Central memory CD4-positive, alpha-beta T cell (primary cell): ENCODE measurements at regions not wholly inside any gene's neighbourhood (a gene's known extent, or its start where the extent isn't known, plus 50 kb on each side); places are given as distances from the start of the nearest gene placed in this dataset.

Source experiments
- DNase-seq: peaks from one replicate; pipeline ENCODE4 v3.0.0; 2022

DNA sequence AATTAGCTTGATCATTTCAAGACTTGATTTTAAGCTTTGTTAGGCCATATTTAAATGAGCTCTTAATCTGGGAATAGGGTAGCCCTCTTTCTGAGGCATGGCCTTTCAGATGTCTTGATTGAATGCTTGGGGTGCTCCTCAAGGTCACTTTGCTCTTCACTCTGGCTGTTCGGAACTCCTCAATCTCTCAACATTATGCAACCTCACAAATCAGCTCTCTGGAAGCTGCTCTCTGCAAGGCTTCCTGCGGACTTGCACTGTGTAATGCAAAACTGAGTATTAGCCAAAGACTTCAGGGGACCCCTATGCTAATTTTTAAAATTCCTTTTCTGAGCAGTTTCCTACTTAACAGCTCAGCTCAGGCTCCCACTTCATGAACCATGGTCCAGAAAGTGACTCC lies 398.3 kb downstream of the PRDM5 start:
- no peak for DNase-seq

DNA sequence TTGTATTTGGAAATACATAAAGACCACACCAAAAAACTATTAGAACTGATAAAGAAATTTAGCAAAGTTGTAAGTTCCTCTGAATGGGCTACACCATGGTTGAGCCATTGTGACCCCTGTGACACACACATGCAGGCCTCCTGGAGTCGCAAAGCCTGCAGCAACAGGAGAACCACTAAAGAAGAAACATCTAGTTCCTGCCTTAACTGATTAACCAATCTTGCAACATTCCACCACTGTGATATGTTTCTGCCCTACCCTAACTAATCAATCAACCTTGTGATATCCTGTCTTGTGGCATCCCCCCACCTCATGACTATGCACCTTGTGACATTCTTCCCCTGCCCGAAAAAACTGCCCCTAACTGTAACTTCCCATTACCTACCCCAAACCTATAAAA lies 401.8 kb downstream of the PRDM5 start:
- DNase-seq, result no peak

DNA sequence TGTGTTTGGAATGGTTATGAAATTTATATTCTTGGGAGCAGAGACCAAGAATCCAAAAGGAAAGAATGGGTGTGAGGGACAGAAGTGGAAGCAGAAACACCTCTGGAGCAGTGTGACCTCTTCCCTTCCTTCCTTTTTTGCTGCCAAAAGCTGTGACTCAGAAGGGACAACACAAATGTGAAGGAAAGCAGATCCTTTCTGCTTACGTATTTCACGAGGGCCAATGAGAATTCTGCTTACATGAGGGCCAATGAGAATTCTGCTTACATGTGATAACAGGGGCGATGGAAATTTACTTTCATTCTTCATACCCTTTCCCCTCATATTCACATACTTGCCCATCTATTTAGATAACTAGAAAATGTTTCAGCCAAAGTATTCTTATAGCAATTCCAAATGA lies 404.6 kb downstream of the PRDM5 start:
- no peak for DNase-seq

DNA sequence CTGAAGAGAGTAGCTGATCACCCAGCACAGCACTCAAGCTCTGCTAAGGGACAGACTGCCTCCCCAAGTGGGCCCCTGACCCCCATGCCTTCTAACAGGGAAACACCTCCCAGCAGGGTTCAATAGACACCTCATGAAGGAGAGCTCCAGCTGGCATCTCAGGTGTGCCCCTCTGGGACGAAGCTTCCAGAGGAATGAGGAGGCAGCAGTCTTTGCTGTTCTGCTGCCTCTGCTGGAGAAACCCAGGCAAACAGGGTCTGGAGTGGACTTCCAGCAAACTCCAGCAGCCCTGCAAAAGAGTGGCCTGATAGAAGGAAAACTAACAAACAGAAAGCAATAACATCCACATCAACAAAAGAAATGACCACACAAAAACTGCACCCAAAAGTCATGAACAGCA lies 412.8 kb downstream of the PRDM5 start:
- no peak for DNase-seq

DNA sequence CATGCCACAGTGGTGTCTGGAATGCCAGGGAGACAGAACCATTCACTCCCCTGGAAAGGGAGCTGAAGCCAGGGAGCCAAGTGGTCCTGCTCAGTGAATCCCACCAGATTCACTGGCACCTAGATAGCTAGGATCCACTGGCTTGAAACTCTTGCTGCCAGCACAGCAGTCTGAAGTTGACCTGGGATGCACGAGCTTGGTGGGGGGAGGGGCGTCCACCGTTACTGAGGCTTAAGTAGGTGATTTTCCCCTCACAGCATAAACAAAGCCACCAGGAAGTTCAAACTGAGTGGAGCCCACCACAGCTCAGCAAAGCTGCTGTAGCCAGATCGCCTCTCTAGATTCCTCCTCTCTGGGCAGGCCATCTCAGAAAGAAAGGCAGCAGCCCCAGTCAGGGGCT lies 413.3 kb downstream of the PRDM5 start:
- no peak for DNase-seq

DNA sequence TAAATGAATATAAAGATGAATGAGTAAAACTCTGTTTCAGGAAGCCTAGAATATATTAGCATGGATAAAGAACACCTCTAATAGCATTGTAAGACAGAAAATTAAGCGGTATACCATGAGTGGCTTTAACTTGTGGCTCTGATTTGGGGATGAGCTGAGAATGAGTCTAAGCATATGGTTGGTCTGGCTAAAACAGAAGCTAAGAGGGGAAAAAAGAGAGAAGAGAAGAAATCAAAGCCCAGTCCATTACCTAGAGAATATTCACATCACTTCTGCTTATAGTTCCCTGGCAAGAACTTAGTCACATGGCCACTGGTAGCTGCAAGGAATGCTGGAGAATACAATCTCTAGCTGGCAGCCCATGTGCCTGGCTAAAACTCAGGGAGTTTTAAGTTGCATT lies 414.5 kb downstream of the PRDM5 start:
- DNase-seq, result no peak

DNA sequence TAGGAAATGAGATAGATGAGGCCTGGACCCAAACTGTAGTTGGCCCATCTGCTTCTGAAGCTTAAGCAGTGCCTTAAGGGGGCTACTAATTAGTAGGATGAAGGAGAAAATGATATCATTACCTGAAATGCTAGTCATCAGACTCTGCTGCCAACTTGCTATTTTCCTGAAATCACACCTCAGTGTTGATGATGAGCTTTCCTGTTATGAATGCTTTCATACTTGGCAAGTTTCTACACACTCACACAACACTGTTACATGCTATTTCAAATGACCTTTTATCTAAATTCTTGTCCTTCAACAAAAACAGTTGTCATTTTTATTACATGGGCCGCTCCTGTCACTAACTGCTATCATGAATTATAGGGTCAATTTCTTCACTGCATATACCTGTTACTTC lies 416.0 kb downstream of the PRDM5 start:
- DNase-seq, result no peak

DNA sequence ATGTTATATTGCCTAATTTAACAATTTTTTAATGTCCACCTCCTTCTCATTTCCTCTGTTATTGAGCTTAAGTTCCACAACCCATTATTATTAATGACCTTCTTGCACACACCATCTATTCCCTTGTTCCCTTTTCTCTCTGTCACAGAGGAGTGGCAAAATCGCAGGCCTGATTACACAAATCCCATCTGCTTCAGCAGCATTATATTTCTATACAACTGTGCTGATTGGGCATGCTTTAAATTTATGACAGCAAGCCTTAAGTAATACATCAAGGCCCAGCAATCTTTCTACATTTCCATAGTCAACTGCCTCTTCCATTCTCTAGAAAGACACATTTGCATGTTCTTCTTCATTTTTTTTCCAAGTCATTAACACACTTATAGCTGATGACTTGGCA lies 423.8 kb downstream of the PRDM5 start:
- no peak for DNase-seq

DNA sequence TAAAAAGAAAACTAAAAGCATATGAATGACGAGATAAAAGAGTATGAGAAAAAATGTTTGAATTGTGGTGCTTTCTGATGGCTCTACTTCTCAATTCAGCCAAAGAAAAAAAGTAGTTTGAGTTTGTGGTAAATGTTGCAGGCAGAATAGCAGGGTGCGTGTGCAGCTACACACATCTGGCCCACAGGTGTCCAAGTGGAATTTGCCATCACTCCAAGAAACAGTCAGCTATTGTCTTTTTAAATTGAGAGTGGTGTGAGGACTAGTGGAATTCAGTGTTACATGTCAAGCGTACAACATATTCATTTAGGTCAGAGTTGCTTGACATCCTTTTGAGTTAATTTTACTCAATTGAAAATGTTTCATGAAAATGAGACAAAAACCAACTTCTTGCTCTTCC lies 424.8 kb upstream of the MAD2L1 start:
- DNase-seq, result no peak

DNA sequence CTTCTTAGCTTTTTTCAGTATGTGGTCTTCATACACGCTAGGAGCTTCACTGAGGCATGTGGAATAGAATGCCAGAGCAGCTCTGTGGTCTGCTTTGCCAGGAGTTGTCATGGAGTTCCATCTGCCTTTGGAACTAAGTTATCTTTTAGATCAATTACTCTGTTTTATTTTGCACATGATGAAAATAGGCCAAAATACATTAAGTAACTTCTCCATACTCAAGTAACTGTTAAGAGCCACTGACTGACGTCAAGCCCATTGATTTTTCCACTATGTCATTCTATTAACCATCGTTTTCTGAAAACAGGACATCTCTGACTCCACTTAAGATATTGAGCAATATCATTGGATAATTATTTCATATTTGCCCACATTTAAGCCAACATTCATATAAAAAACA lies 415.1 kb upstream of the MAD2L1 start:
- no peak for DNase-seq

DNA sequence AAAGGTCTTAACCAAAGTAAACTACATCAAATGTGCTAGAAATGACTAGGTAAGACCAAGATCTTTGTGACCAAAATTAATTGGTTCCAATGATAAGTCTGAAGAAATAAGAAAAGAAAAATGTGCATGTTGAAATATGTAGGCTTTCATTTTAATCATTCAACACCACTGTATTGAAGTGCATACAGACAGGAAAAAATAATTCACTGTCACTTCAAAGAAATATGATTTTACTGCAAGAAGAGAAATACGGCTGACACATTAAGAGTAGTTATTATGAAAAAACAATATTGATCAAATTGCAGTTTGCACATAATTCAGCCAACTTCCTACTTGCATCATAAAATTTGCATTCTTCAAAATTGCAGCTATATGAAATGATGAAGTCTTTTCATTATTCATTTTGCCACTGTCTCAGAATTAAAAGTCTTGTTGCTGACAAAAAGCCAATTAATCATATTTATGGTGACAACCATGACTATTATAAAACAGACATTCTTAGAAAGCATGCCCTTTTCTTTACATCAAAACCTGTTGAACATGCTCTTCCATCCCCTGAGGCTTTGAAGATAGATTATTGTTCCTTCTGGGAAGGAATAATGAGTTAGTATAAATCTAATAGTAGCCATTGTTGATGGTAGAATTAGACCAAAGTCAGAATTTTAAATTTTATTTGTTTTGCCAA lies 405.9 kb upstream of the MAD2L1 start:
- DNase-seq, result no peak

DNA sequence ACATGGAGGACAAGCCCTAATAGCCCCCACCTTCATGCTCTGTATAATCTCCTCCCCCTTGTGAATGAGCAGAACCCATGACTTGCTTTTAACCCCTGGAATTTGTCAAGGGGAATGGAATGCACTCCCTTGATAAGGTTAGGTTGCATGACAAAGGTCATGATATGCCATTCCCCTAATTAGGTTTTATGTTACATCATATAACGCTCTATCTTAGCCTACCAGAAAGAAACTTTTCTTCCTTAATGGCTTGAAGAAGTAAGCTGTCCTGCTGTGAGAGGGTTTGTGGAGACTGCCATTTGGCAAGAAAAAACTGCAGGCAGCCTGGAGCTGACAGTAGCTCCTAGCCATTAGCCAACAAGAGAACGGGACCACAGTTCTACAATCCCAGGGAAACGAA lies 399.8 kb upstream of the MAD2L1 start:
- DNase-seq, result no peak

DNA sequence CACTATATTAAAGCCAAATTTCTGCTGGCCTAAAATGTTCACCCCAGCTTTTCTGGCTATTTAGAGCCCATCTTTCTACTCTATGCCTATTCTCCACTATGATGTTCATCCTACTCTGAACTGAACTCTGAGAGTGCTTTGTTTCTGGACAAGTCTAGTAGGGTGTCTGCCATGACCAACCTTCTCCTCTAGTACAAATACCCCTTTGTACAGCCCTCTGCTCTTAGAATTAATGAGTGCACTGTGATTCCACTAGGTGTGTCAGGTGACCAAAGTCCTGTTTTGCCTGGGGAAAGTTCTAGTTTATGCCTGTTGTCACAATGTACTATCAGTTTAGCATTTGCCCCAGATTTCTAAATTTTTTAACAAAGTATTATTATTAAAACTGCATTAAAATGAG lies 388.1 kb upstream of the MAD2L1 start:
- DNase-seq, result no peak

DNA sequence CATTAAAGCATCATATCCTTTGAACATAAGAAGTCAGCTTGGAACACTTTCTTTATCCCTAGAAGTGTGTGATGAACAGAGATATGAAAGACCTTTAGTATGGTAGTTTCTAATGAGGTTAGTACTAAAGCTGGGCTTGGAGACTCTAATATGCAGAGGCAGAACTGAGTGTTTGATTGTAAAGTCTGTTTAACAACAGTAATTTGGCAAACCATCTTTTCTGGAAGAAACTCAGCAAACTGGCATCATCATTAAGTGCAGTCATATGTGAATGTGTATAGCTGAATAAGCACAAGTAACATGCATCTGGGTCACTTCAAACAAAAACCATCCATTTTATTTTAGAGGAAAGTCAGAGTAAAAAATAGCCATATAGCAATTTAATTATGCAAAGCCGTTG lies 385.9 kb upstream of the MAD2L1 start:
- DNase-seq, result no peak

DNA sequence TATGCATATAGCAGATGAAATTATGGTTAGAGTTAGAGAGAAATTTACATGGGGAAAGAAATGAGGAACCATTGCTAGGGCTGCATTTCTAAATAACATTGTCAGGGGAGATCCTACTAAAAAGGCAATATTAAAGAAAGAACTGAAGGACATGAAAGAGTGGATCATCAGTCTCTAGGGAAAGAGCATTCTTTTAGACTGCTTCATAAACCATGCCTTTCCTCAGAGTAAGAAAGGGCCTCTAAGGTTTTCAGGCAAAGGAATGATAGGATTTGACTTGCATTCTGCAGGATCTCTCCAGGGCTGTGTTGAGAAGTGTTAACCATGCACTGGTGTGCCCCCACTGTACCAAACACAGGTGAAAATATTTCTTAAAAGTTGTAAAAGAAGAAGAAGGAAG lies 385.4 kb upstream of the MAD2L1 start:
- DNase-seq, result no peak

DNA sequence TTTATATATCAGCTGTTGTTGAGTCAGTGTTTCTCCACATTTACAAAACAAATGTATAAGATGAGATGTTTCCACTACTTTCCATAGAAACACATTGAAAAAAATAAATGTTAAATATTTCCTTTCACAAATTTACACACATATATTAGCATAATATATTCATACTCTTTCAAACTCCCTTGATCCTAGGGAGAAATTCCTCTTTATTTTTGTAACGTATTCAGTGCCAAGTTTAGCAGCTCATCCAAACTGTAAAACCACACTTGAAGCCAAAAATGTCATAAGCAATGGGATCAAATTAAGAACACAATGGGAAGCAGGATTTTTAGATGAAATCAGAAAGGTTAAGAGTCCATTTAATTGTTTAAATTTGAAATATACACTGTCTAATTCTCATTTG lies 381.1 kb upstream of the MAD2L1 start:
- no peak for DNase-seq

DNA sequence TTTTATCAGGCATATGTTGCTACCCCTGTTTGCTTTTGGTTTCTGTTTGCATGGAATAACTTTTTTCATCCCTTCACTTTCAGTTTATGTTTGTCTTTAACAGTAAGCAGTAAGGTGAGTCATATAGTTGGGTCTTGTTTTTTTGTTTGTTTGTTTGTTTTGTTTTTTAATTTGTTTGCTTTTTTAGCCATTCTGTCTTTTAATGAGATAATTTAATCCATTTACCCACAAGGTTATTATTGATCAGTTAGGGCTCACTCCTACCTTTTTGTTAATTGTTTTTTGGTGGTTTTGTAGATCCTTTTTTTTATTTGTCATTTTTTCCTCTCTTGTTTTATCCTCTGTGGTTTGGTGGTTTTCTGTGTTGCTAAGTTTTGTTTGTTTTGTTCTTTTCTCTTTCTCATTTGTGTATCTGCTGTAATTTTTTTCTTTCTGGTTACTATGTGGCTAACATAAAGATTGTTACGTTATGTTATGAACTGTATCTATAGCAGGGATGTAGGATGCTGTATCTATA lies 379.5 kb upstream of the MAD2L1 start:
- DNase-seq, result no peak

DNA sequence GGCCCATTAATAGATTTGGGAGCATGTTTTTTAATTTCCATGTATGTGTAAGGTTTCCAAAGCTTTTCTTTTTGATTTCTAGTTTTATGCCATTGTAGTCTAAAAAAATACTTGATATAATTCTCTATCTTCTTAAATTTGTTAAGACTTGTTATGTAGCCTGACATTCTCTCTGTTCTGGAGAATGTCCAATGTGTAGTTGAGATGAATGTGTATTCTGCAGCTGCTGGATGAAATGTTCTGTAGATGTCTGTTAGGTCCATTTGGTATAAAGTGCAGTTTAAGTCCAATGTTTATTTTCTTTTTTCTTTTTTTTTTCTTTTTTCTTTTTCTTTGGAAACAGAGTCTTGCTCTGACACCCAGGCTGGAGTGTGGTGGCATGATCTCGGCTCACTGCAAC lies 378.5 kb upstream of the MAD2L1 start:
- DNase-seq, result no peak

DNA sequence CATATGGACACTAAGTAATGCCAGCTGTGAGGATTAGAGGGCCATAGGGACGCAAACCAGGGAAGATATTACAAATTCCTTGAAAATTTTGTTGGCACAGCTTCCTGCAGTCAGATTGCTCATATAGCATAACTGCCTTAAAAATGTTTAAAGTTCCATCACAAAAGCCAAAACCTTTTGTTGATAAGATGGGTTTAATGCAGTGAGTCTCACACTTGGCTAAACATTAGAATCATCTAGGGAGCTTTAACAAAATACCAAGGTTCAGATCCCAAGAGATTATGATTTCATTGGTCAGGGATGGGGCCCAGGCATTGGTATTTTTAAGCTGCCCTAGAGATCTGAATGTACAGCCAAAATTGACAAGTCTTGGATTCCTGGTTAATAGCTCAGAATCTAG lies 376.5 kb upstream of the MAD2L1 start:
- DNase-seq, result no peak

DNA sequence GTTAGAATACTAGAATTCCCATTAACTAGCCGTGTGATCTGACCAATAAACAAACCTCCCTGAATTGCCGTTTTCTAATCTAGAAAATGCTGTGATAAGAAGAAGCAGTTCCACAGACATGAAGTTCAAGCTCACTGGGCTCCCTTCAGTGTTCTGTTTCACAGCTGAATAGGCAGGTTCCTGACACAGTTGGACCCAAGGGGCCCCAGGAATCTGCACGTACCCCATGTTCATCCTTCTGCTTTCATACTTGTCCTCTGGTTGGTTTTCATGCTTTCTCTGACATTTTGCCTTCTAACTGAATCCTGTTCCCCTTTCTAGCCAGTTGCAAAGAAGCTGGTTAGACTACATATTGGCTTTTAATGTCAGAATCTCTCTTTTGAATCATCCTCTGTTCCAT lies 374.1 kb upstream of the MAD2L1 start:
- DNase-seq, result no peak

DNA sequence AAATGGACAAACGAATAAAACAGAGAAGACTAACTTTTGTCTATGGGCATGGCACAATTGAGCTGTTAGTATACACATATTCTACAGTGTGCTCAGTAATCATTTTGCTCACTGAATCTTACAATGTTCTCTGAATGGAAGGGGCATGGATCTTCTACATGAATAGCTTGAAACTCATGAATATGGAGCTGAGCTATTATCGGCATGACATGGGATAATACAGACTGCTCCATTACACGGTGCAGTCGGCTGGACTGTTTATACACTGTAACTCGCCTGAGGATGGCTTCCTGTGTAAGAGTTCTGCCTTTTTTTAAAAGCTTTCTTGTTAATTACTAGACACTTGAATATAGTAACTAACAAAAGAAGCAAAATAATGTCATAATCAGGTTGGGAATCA lies 368.5 kb upstream of the MAD2L1 start:
- no peak for DNase-seq

DNA sequence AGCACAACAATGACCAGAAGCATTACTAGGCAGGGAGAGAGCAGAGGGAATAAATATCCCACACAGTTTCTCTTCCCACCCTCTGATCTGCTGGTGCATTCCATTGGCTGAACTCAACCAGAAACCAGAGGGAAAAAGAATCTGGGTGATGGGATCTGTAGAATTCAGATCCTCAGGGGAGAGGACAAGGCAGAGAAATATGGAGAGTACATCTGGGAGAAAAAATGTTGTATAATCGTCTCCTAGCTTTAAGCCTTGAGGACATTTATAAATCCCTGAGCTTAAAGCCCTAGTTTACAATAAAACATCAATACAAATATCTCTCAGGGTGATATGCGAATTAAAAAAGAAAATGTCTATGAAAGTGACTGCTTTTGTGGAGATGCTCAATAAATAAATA lies 368.1 kb upstream of the MAD2L1 start:
- DNase-seq, result no peak

DNA sequence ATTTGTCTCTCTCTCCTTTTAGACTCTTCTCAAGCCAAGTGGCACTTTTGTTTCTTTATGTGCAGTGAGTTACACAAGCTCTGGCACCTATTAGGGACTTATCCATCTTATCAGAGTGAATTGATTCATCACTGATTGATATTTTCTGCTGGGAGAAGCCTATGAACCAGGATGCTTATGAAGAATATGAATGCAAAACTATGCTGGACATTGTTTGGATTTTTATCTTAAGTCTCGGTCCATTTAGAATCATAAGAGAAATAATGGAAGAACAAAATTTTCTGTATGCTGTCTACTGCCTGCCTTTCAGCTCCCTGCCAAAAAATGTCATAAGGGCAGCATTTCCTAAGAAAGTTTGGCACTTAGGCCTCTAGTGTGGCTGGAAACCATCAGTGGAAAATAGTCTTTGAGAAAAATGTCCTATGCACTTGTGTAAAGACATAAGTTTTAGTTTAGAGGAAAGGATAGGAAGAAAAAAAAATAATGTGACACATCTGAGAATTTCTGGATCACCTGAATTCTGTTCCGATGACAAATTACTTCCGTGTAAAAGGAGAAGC lies 365.7 kb upstream of the MAD2L1 start:
- no peak for DNase-seq

DNA sequence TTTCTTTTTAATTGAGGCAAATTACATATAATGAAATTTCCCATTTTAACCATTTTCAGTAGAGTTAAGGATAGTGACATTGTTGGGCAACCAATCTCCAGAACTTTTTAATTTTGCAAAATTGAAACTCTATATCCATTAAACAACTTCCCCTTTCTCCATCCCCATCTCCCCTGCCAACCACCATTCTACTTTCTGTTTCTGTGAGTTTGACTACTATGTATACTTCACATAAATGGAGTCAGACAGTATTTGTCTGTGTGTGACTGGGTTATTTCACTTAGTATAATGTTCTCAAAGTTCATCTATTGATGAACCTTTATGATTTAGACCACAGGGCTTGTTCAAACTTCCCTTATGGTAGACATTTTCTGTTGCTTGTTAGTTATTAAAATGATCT lies 364.5 kb upstream of the MAD2L1 start:
- no peak for DNase-seq

DNA sequence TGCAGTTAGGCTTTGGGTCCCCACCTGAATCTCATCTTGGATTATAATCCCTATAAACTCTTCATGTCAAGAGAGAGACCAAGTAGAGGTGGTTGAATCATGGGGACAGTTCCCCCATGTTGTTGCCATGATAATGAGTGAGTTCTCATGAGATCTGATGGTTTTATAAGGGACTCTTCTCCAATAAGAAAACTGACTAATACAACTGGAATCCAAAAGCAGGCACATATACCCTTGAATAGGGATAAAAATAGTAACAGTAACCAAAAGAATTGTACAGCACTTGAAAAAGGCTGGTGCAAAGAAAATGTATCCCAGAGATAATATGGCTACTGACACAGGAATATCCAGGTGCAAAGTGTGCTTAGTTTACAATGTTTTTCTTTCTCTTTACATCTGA lies 351.5 kb upstream of the MAD2L1 start:
- no peak for DNase-seq
